ENCODE measurements at regions not wholly inside any gene's neighbourhood (a gene's known extent, or its start where the extent isn't known, plus 50 kb on each side); places are given as distances from the start of the nearest gene placed in this dataset.

- no peak for TF ChIP-seq GATA1 (IDR thresholded peaks at IDR 0.05; ENCODE audit: low read depth, low read length)
- no peak for TF ChIP-seq POLR2A (IDR thresholded peaks at IDR 0.05; ENCODE audit: low read length)
- no peak for DNase-seq
Measured at GRCh38 chr13:31625115-31625514, 114.2 kb upstream of the RXFP2 start.

- no peak for TF ChIP-seq POLR2A (IDR thresholded peaks at IDR 0.05; ENCODE audit: low read length)
- no peak for TF ChIP-seq GATA1 (IDR thresholded peaks at IDR 0.05; ENCODE audit: low read depth, low read length)
- DNase-seq: no peak
Measured at GRCh38 chr13:31627097-31627845, 112.1 kb upstream of the RXFP2 start.

- TF ChIP-seq POLR2A (IDR thresholded peaks at IDR 0.05; ENCODE audit: low read length) (no peak), GATA1 (IDR thresholded peaks at IDR 0.05; ENCODE audit: low read depth, low read length) (no peak)
- DNase-seq: no peak
Measured at GRCh38 chr13:31629085-31629780, 110.1 kb upstream of the RXFP2 start.

GRCh38 chr13:31631071-31631470 lies 108.3 kb upstream of the RXFP2 start:
- DNase-seq: no peak
- TF ChIP-seq POLR2A (IDR thresholded peaks at IDR 0.05; ENCODE audit: low read length) (no peak), GATA1 (IDR thresholded peaks at IDR 0.05; ENCODE audit: low read depth, low read length) (no peak)

GRCh38 chr13:31631746-31632145 lies 107.6 kb upstream of the RXFP2 start:
- DNase-seq: no peak
- TF ChIP-seq GATA1 (IDR thresholded peaks at IDR 0.05; ENCODE audit: low read depth, low read length): no peak
- no peak for TF ChIP-seq POLR2A (IDR thresholded peaks at IDR 0.05; ENCODE audit: low read length)

GRCh38 chr13:31638577-31638976 lies 100.7 kb upstream of the RXFP2 start:
- DNase-seq: no peak
- TF ChIP-seq GATA1 (IDR thresholded peaks at IDR 0.05; ENCODE audit: low read depth, low read length): no peak
- no peak for TF ChIP-seq POLR2A (IDR thresholded peaks at IDR 0.05; ENCODE audit: low read length)

- no peak for TF ChIP-seq POLR2A (IDR thresholded peaks at IDR 0.05; ENCODE audit: low read length)
- no peak for DNase-seq
Measured at GRCh38 chr13:31639443-31640163, 99.7 kb upstream of the RXFP2 start.

GRCh38 chr13:31649766-31650165 lies 89.6 kb upstream of the RXFP2 start:
- TF ChIP-seq GATA1 (IDR thresholded peaks at IDR 0.05; ENCODE audit: low read depth, low read length) (no peak), POLR2A (IDR thresholded peaks at IDR 0.05; ENCODE audit: low read length) (no peak)
- DNase-seq: no peak

GRCh38 chr13:31653730-31654129 lies 85.6 kb upstream of the RXFP2 start:
- TF ChIP-seq POLR2A (IDR thresholded peaks at IDR 0.05; ENCODE audit: low read length) (no peak), GATA1 (IDR thresholded peaks at IDR 0.05; ENCODE audit: low read depth, low read length) (no peak)
- DNase-seq: no peak

GRCh38 chr13:31663880-31664585 lies 75.3 kb upstream of the RXFP2 start:
- no peak for TF ChIP-seq GATA1 (IDR thresholded peaks at IDR 0.05; ENCODE audit: low read depth, low read length)
- no peak for DNase-seq

GRCh38 chr13:31670831-31671617 lies 68.3 kb upstream of the RXFP2 start:
- TF ChIP-seq GATA1 (IDR thresholded peaks at IDR 0.05; ENCODE audit: low read depth, low read length) (no peak), POLR2A (IDR thresholded peaks at IDR 0.05; ENCODE audit: low read length) (no peak)
- DNase-seq: no peak

- no peak for DNase-seq
- TF ChIP-seq GATA1 (IDR thresholded peaks at IDR 0.05; ENCODE audit: low read depth, low read length) (no peak), POLR2A (IDR thresholded peaks at IDR 0.05; ENCODE audit: low read length) (no peak)
Measured at GRCh38 chr13:31674051-31674450, 65.3 kb upstream of the RXFP2 start.

GRCh38 chr13:31675440-31675953 lies 63.8 kb upstream of the RXFP2 start:
- TF ChIP-seq GATA1 (IDR thresholded peaks at IDR 0.05; ENCODE audit: low read depth, low read length) (no peak), POLR2A (IDR thresholded peaks at IDR 0.05; ENCODE audit: low read length) (no peak)
- DNase-seq: no peak

All from erythroblast (primary cell).